Nephron (organoid): ENCODE measurements at regions not wholly inside any gene's neighbourhood (a gene's known extent, or its start where the extent isn't known, plus 50 kb on each side); places are given as distances from the start of the nearest gene placed in this dataset.

ENCODE experiments used
- H3K27ac Mint-ChIP-seq, 3 experiments: 2 replicates each; pipeline ENCODE4 v1.8.0; 2020; ENCODE audit warnings: mixed read lengths in 3 of 3, mild to moderate bottlenecking in 2 of 3, moderate library complexity in 1 of 3
- H3K27me3 Mint-ChIP-seq: 2 replicates; pipeline ENCODE4 v1.8.0; 2021; ENCODE audit warnings: low read depth, mild to moderate bottlenecking, moderate library complexity, mixed read lengths
- H3K36me3 Mint-ChIP-seq: 2 replicates; pipeline ENCODE4 v1.8.0; 2020; ENCODE audit warnings: low read depth, mixed read lengths
- H3K4me1 Mint-ChIP-seq: 2 replicates; pipeline ENCODE4 v1.8.0; 2020; ENCODE audit warnings: mixed read lengths
- H3K4me3 Mint-ChIP-seq, 3 experiments: 2 replicates each; pipeline ENCODE4 v1.8.0; 2020; ENCODE audit warnings: mild to moderate bottlenecking in 3 of 3, mixed read lengths in 3 of 3, moderate library complexity in 2 of 3
- H3K9me3 Mint-ChIP-seq: 2 replicates; pipeline ENCODE4 v1.8.0; 2020; ENCODE audit warnings: mixed read lengths
- CTCF ChIP-seq, 3 experiments: fragments of 200-600 bp; sonication (generic); IDR thresholded peaks; one replicate each; pipeline ENCODE4 v1.5.0; 2021; ENCODE audit warnings: antibody characterized with exemption in 3 of 3; ENCODE audit not compliant: unreplicated experiment in 3 of 3

- Mint-ChIP-seq H3K27me3 (peaks cover 14% of the 10 kb centered on the region), H3K36me3 (no peaks in the 10 kb centered on the region), H3K4me3 (no peak overlapping the region), H3K27ac (peak overlapping the region in 1 of 3 experiments; percentile 18), H3K4me1 (peaks cover 14% of the 10 kb centered on the region), H3K9me3 (peaks cover 23% of the 10 kb centered on the region)
- TF ChIP-seq CTCF (IDR thresholded peaks at IDR 0.05; ENCODE audit: unreplicated experiment in 3 of 3): no peak
Observed at GRCh38 chr2:105592288-105592687, 152.4 kb upstream of the NCK2 start.

- Mint-ChIP-seq H3K9me3 (peaks cover 23% of the 10 kb centered on the region), H3K4me1 (peaks cover 8% of the 10 kb centered on the region), H3K27ac (no peak overlapping the region), H3K36me3 (no peaks in the 10 kb centered on the region), H3K4me3 (no peak overlapping the region), H3K27me3 (peaks cover 9% of the 10 kb centered on the region)
- no peak for TF ChIP-seq CTCF (IDR thresholded peaks at IDR 0.05; ENCODE audit: unreplicated experiment in 3 of 3)
Observed at GRCh38 chr2:105590780-105591660, 153.7 kb upstream of the NCK2 start.

- Mint-ChIP-seq H3K4me3 (no peak overlapping the region), H3K4me1 (peaks cover 12% of the 10 kb centered on the region), H3K9me3 (peaks cover 28% of the 10 kb centered on the region), H3K36me3 (no peaks in the 10 kb centered on the region), H3K27me3 (peaks cover 12% of the 10 kb centered on the region), H3K27ac (no peak overlapping the region)
- no peak for TF ChIP-seq CTCF (IDR thresholded peaks at IDR 0.05; ENCODE audit: unreplicated experiment in 3 of 3)
Observed at GRCh38 chr2:105588581-105588980, 156.1 kb upstream of the NCK2 start.

GRCh38 chr2:105587637-105588036 lies 157.1 kb upstream of the NCK2 start:
- Mint-ChIP-seq H3K27ac (no peak overlapping the region), H3K27me3 (peaks cover 8% of the 10 kb centered on the region), H3K4me3 (no peak overlapping the region), H3K9me3 (peaks cover 28% of the 10 kb centered on the region), H3K36me3 (no peaks in the 10 kb centered on the region), H3K4me1 (peaks cover 14% of the 10 kb centered on the region)
- no peak for TF ChIP-seq CTCF (IDR thresholded peaks at IDR 0.05; ENCODE audit: unreplicated experiment in 3 of 3)

GRCh38 chr2:105584435-105585010 lies 160.2 kb upstream of the NCK2 start:
- H3K9me3 Mint-ChIP-seq: peaks cover 17% of the 10 kb centered on the region
- no peak overlapping the region for H3K27ac Mint-ChIP-seq
- peaks cover 12% of the 10 kb centered on the region for H3K27me3 Mint-ChIP-seq
- no peaks in the 10 kb centered on the region for H3K36me3 Mint-ChIP-seq
- peaks cover 11% of the 10 kb centered on the region for H3K4me1 Mint-ChIP-seq
- H3K4me3 Mint-ChIP-seq: no peak overlapping the region
- no peak for TF ChIP-seq CTCF (IDR thresholded peaks at IDR 0.05; ENCODE audit: unreplicated experiment in 3 of 3)
